HG03039 (cell line): ENCODE measurements at regions not wholly inside any gene's neighbourhood (a gene's known extent, or its start where the extent isn't known, plus 50 kb on each side); places are given as distances from the start of the nearest gene placed in this dataset.

Source experiments
- ATAC-seq: cut with Tn5 transposase; IDR thresholded peaks from one replicate; pipeline ENCODE4 v1.9.1; 2021; ENCODE audit warnings: mild to moderate bottlenecking, moderate library complexity; ENCODE audit not compliant: unreplicated experiment

- ATAC-seq = no peak
These were observed 159.5 kb upstream of the FAT4 start for GRCh38 chr4:125155251-125155650.

GRCh38 chr4:125140966-125141495, 173.7 kb upstream of the FAT4 start:
- no peak for ATAC-seq

- no peak for ATAC-seq
These were observed 179.1 kb upstream of the FAT4 start for GRCh38 chr4:125135652-125136051.

GRCh38 chr4:125132729-125133128, 182.0 kb upstream of the FAT4 start:
- no peak for ATAC-seq

GRCh38 chr4:125131891-125132680, 182.7 kb upstream of the FAT4 start:
- no peak for ATAC-seq

GRCh38 chr4:125125276-125125675, 189.5 kb upstream of the FAT4 start:
- ATAC-seq = no peak

GRCh38 chr4:125123570-125124109, 191.1 kb upstream of the FAT4 start:
- no peak for ATAC-seq

GRCh38 chr4:125121581-125121980, 193.2 kb upstream of the FAT4 start:
- ATAC-seq = no peak

GRCh38 chr4:125116431-125116830, 198.3 kb upstream of the FAT4 start:
- ATAC-seq = no peak

- ATAC-seq = no peak
These were observed 198.8 kb upstream of the FAT4 start for GRCh38 chr4:125115941-125116340.

GRCh38 chr4:125115476-125115875, 199.3 kb upstream of the FAT4 start:
- no peak for ATAC-seq

- no peak for ATAC-seq
These were observed 202.2 kb upstream of the FAT4 start for GRCh38 chr4:125112536-125112935.

- no peak for ATAC-seq
These were observed 203.4 kb upstream of the FAT4 start for GRCh38 chr4:125111323-125111722.

GRCh38 chr4:125105561-125105960, 209.2 kb upstream of the FAT4 start:
- ATAC-seq = no peak

GRCh38 chr4:125104616-125105015, 210.1 kb upstream of the FAT4 start:
- ATAC-seq = no peak

GRCh38 chr4:125101719-125102118, 213.0 kb upstream of the FAT4 start:
- no peak for ATAC-seq

- no peak for ATAC-seq
These were observed 217.0 kb upstream of the FAT4 start for GRCh38 chr4:125097729-125098128.

GRCh38 chr4:125096662-125097061, 218.1 kb upstream of the FAT4 start:
- ATAC-seq = no peak

- ATAC-seq = no peak
These were observed 223.2 kb upstream of the FAT4 start for GRCh38 chr4:125091541-125091940.

GRCh38 chr4:125091101-125091500, 223.7 kb upstream of the FAT4 start:
- no peak for ATAC-seq

GRCh38 chr4:125084608-125085007, 230.1 kb upstream of the FAT4 start:
- ATAC-seq = no peak

- ATAC-seq = no peak
These were observed 231.9 kb upstream of the FAT4 start for GRCh38 chr4:125082729-125083417.
